Stimulated activated CD4-positive, alpha-beta T cell treated with anti-CD3 and anti-CD28 coated beads, Interleukin-12 subunit alpha, Interleukin-12 subunit beta, amount 100 ng/mL, for 4 hours (primary cell): ENCODE measurements at regions not wholly inside any gene's neighbourhood (a gene's known extent, or its start where the extent isn't known, plus 50 kb on each side); places are given as distances from the start of the nearest gene placed in this dataset.
"Not testable (repeated sequence)": the region's sequence is repeated elsewhere in the genome, so short reads cannot be mapped to it uniquely, and the experiment has no call there.

ENCODE experiments used
- DNase-seq: peaks from one replicate; pipeline ENCODE4 v3.0.0-alpha.2; 2020

- DNase-seq: no peak
These were observed 53.8 kb upstream of the ADAMTS18 start for GRCh38 chr16:77488652-77489051.

GRCh38 chr16:77491091-77491490 is 56.3 kb upstream of the ADAMTS18 start:
- DNase-seq: no peak

GRCh38 chr16:77496934-77497333 is 62.1 kb upstream of the ADAMTS18 start:
- DNase-seq: no peak

- no peak for DNase-seq
These were observed 64.8 kb upstream of the ADAMTS18 start for GRCh38 chr16:77499373-77500285.

- DNase-seq: no peak
These were observed 65.4 kb upstream of the ADAMTS18 start for GRCh38 chr16:77500286-77500598.

GRCh38 chr16:77500934-77501664 is 66.3 kb upstream of the ADAMTS18 start:
- no peak for DNase-seq

- no peak for DNase-seq
These were observed 67.6 kb upstream of the ADAMTS18 start for GRCh38 chr16:77502448-77502847.

GRCh38 chr16:77506492-77506891 is 71.7 kb upstream of the ADAMTS18 start:
- not testable (repeated sequence) for DNase-seq

- DNase-seq: no peak
These were observed 74.2 kb upstream of the ADAMTS18 start for GRCh38 chr16:77509051-77509450.

GRCh38 chr16:77509796-77510195 is 75.0 kb upstream of the ADAMTS18 start:
- no peak for DNase-seq

- no peak for DNase-seq
These were observed 76.2 kb upstream of the ADAMTS18 start for GRCh38 chr16:77511053-77511452.

- DNase-seq: no peak
These were observed 79.8 kb upstream of the ADAMTS18 start for GRCh38 chr16:77514500-77515220.

- not testable (repeated sequence) for DNase-seq
These were observed 90.4 kb upstream of the ADAMTS18 start for GRCh38 chr16:77525226-77525625.

GRCh38 chr16:77531752-77532151 is 96.9 kb upstream of the ADAMTS18 start:
- DNase-seq: no peak

GRCh38 chr16:77536809-77537208 is 102.0 kb upstream of the ADAMTS18 start:
- no peak for DNase-seq

GRCh38 chr16:77539421-77540034 is 104.7 kb upstream of the ADAMTS18 start:
- DNase-seq: no peak

GRCh38 chr16:77540646-77541045 is 105.8 kb upstream of the ADAMTS18 start:
- no peak for DNase-seq

- no peak for DNase-seq
These were observed 106.3 kb upstream of the ADAMTS18 start for GRCh38 chr16:77541165-77541564.

- no peak for DNase-seq
These were observed 113.3 kb upstream of the ADAMTS18 start for GRCh38 chr16:77548151-77548550.

GRCh38 chr16:77548766-77549165 is 113.9 kb upstream of the ADAMTS18 start:
- DNase-seq: no peak

- no peak for DNase-seq
These were observed 115.0 kb upstream of the ADAMTS18 start for GRCh38 chr16:77549876-77550275.

- DNase-seq: no peak
These were observed 116.5 kb upstream of the ADAMTS18 start for GRCh38 chr16:77551357-77551756.

GRCh38 chr16:77553130-77553529 is 118.3 kb upstream of the ADAMTS18 start:
- no peak for DNase-seq
